GM21423 (cell line): ENCODE measurements at regions not wholly inside any gene's neighbourhood (a gene's known extent, or its start where the extent isn't known, plus 50 kb on each side); places are given as distances from the start of the nearest gene placed in this dataset.
"Not testable (repeated sequence)": the region's sequence is repeated elsewhere in the genome, so short reads cannot be mapped to it uniquely, and the experiment has no call there.

Experiments
- ATAC-seq: cut with Tn5 transposase; IDR thresholded peaks from one replicate; pipeline ENCODE4 v1.9.1; 2021; ENCODE audit warnings: mild to moderate bottlenecking, moderate library complexity; ENCODE audit not compliant: unreplicated experiment

DNA sequence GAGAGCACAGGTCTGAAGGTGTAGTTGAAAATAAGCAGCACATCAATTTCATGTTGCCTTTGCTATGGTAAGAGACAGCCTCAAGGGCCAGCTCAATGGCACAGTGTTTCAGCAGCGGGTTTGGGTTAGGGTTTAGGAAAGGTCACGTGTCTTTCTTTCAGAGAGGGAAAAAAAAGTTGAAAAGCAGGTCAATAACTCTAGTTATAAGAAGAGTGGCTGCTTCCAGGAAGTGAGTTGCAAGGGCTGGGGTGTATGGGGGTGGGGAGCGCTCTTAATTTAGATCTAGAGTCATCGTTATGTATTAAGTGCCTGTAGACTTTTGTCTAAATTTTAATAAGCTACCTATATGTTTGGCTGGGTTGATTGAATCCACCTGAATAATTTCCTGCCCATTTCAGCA, 118.5 kb upstream of the SPAG17 start:
- no peak for ATAC-seq

- ATAC-seq, result no peak
These were observed 118.0 kb upstream of the SPAG17 start for GRCh38 chr1:118303064-118303463.

DNA sequence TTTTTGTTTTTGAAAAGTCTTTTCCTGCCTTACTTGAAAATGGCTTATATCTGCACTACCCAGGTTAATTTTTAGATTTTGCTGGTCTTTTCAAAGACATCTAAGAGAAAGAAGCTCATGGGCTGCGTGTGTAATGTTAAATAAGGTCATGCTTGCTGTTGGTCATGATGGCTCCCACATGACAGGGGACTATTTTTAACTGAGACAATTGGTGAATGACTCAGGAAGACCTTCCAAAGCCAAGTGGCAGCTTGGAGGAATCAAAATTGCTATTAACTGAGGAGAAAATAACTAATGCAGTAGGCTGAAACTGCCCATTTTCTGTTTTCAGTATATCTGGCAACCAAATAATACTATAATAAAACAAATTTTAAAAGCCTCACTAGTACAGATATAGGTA, 117.1 kb upstream of the SPAG17 start:
- ATAC-seq, result no peak

DNA sequence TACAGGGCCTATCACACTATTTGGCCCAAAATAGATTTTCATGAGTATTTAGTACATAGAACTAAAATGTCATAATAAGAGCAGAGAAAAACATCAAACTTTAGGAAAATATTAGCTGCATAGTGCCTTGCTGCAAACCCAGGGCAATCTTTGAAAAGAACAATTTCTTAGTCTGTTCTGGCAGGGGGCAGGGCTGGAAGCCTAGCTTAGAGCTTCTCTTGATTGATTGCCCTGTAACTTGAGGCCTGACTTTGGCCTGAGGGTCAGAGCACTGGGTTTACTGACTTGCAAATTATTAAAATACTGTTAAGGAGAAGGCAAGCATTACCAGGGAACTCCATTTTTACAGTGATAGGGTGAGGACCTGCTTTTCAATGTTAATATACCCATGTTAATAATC, 115.8 kb upstream of the SPAG17 start:
- no peak for ATAC-seq

DNA sequence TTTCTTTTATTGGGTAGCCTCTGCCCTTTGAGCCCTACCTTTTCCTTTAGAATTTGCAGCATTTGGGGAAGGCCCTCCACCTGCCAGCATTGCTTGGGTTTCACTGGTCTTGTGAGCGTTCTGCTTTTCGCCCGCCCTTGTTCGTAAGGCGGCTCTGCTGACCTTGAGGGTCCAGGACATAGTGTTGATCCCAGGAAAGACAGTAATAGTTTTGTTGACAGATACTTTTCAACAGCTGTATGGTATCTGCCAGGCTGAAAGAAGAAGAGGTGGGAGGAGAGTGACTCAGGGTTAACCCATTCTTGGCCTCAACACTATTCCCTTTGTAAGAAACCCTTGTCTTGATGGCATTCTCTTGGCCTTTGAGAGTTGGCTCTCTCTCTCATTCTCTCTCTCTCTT, 113.4 kb upstream of the SPAG17 start:
- no peak for ATAC-seq

GRCh38 chr1:118297521-118297920, 112.5 kb upstream of the SPAG17 start:
- no peak for ATAC-seq

- ATAC-seq, result no peak
These were observed 110.0 kb upstream of the SPAG17 start for GRCh38 chr1:118294875-118295642.

DNA sequence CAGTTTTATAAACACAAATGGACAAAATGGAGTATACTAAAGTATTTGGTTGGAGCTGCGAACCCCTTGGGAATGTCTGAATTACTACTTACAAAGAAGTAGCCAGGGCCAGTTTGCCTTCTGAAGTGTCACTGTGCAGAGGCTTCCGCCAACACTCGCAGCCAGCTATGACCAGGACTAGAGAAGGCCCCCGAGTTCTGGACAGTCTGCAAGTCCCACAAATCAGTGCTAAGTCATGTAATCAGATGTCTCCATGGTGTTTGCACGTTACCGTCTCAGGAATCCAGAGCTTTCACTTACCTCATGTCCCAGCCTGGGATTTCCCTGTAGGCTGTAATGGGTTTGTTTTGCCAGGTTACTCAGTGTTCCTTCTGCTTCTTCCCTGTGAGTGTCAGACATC, 106.6 kb upstream of the SPAG17 start:
- no peak for ATAC-seq

DNA sequence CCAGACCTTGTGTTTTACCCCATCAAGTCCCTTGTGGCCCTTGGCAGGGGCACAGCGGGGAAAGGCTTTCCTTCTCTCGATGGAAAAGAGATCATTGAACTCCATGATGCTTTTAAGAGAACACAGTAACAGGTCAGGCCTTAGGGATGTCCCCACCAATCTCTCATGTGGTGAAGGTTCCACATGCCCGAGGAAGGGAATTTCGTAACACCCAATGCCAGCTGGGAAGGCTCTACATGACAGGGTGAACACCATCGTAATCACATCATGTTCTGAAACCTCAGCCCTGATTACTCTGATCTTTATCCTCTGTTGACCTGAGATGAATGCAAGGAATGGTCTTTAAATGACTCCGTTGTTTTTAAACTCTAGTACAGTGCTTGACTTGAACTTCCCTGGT, 105.5 kb upstream of the SPAG17 start:
- no peak for ATAC-seq

- no peak for ATAC-seq
These were observed 105.0 kb upstream of the SPAG17 start for GRCh38 chr1:118290046-118290445.

DNA sequence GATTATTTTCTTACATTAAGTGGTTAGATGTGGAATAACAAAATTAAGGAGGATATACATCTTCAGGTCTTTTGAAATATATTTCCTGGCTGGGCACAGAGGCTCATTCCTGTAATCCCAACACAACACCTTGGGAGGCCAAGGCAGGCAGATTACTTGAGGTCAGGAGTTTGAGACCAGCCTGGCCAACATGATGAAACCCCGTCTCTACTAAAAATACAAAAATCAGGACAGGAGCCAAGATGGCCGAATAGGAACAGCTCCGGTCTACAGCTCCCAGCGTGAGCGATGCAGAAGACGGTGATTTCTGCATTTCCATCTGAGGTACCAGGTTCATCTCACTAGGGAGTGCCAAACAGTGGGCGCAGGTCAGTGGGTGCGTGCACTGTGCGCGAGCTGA, 95.6 kb upstream of the SPAG17 start:
- not testable (repeated sequence) for ATAC-seq

DNA sequence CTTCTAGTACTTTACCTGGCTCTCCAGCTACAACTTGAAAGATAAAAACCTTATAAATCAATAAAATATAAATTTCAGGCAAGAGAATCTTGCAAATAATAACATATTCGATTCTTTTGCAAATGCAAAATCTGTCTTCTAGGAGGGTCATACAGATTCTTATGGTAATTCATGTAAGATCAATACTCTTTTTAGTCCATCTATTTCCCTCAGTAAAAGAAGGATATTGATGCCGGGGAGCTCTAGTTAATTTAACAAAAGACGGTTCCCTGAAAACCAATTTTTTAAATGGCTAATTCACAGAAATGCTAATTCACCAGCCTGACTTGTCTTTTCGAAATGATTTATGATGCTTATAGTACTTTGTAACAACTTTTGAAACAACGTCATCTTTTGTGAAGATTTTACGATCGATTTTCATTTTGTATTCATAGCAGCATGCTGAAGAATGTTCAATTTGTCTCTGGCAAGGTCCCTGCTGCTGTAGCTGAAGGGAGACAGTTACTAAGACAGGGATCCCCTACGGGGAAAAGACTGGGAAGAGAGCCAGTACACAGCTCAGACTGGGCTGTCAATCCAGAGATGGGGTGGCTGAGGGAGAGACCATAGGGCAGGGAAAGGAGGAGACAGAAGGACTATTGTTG, 90.6 kb upstream of the SPAG17 start:
- ATAC-seq, result no peak

- ATAC-seq, result no peak
These were observed 87.9 kb upstream of the SPAG17 start for GRCh38 chr1:118272884-118273283.

- no peak for ATAC-seq
These were observed 86.9 kb upstream of the SPAG17 start for GRCh38 chr1:118271883-118272282.

DNA sequence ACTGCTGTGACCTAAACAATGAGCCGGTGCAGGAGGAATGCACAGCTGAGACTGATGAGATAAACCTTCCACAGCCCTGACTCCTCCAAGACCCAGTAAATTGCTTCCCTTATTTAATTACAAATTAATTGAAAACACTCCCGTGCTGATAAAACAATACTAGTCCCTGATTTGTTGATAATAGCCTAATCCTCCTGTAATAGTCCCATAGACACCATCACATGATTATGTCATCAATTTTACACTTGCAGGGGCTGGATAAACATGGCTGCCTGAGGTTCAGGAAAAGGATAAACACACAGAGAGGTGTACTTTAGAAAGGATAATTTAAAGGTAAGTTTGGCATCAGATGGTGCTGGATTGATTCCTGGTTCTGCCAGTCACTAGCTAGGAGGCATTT, 84.6 kb upstream of the SPAG17 start:
- ATAC-seq, result no peak

DNA sequence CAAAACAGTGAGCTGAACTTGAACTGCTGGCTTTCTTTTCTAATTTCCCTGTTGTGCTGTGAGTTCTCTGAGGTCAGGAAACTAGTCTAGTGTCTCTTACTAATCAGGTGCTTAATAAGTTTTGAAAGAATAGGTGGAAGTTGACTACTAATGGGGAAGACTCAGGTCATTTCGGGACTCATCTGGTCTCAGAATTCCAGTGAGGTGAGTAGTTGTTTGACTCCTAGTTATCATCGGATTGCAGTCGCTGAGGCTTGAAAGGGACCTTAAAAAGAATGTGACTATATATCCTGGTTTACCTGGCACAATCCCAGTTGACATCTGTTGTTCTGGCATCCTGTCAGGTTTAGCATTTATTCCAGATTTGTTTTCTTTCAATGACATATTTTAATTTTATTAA, 81.4 kb upstream of the SPAG17 start:
- ATAC-seq, result no peak

- ATAC-seq, result no peak
These were observed 79.3 kb upstream of the SPAG17 start for GRCh38 chr1:118264343-118264742.

- ATAC-seq, result no peak
These were observed 77.8 kb upstream of the SPAG17 start for GRCh38 chr1:118262865-118263264.

DNA sequence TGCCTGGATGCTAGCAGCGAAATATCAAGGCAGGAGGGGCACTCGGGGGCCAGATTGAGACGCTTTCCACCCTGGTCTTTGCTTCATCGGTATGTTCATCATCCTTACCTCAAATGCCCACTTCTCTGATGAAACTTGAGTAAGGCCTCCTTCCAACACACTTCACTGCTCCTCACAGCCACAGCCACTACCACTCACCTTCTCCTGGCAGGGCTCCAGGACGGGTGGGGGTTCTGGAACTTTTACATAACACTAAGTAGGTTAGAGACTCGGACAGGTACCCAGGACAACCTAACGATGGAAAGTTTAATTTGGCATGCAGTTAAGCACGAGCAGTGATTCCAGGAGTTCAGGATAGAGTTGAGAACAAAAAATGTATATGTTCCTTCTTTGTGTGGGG, 73.9 kb upstream of the SPAG17 start:
- ATAC-seq, result no peak

GRCh38 chr1:118257946-118258345, 72.9 kb upstream of the SPAG17 start:
- no peak for ATAC-seq

DNA sequence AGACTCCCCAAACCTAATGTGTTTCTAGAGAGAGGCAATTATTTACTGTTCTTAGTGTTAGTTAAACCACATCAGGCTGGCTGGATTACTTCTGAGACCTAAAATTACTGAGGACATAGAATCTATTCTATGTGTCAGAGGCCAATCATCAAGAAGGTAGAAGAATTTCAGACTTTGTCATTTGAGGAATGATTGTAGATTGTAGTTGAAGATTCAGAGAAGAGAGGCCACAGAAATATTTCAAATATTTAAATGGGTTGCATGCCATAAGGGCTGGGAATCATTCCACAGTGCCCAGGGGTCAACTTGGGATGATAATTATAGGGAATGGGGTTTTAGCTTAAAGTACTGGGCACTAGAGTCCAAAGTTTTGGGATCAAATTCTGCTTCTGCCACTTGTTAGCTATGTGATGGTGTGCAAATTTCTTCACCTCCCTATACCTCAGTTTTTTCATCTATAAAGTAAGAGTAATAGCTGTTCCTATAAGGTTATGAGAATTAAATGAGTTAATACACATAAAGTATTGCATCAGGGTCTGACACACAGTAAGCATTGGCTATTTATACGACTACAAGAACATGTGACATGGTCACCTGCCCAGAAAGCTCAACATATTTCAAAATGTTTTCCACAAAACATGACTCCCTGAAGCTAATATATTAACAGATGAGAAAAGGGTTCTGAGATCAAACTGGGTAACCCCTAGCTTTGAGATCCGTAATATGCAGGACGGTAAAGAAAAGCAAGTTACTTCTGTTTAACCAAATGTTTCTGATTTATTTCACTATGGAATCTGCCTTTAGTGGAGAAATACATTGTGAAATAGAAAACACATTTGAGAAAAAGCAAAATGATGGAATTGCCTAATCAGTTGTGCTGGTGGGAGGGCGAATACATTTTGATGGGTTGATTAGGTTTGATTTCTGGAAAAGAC, 69.7 kb upstream of the SPAG17 start:
- ATAC-seq, result no peak

GRCh38 chr1:118254001-118254400, 69.0 kb upstream of the SPAG17 start:
- no peak for ATAC-seq
